BJ (cell line): ENCODE measurements at regions not wholly inside any gene's neighbourhood (a gene's known extent, or its start where the extent isn't known, plus 50 kb on each side); places are given as distances from the start of the nearest gene placed in this dataset.

Source experiments
- CTCF ChIA-PET: fragments of 350-600 bp; formaldehyde crosslinking; extraction: SDS; loops from one replicate; lab custom pipeline; 2021; ENCODE audit warnings: antibody characterized with exemption, inconsistent platforms; lab: Yijun Ruan, JAX
- POLR2A ChIA-PET: fragments of 300-600 bp; sonication (Branson Sonifier 250); formaldehyde crosslinking; extraction: SDS; loops from one replicate; lab custom pipeline; 2021; ENCODE audit warnings: antibody characterized with exemption; lab: Charles Lee
- DNase-seq: peaks from one replicate; pipeline ENCODE4 v3.0.0-alpha.2; 2011; ENCODE audit warnings: low read depth
- H3K27me3 ChIP-seq: 2 replicates; pipeline ENCODE4 v1.6.0; 2011; ENCODE audit warnings: low read length; ENCODE audit not compliant: control insufficient read depth, insufficient read depth
- H3K36me3 ChIP-seq: 2 replicates; pipeline ENCODE4 v1.5.1; 2011; ENCODE audit warnings: low read length; ENCODE audit not compliant: control insufficient read depth, insufficient read depth
- H3K4me3 ChIP-seq: 2 replicates; pipeline ENCODE4 v1.5.1; 2011; ENCODE audit warnings: low read depth, mild to moderate bottlenecking, control low read depth, low read length
- TF ChIP-seq, protein P1 (sequence below): IDR thresholded peaks from 2 replicates; pipeline ENCODE4 v1.5.1; 2011; ENCODE audit warnings: low read depth, mild to moderate bottlenecking, control low read depth, inconsistent platforms, low read length, moderate library complexity; ENCODE audit not compliant: insufficient read depth

DNA sequence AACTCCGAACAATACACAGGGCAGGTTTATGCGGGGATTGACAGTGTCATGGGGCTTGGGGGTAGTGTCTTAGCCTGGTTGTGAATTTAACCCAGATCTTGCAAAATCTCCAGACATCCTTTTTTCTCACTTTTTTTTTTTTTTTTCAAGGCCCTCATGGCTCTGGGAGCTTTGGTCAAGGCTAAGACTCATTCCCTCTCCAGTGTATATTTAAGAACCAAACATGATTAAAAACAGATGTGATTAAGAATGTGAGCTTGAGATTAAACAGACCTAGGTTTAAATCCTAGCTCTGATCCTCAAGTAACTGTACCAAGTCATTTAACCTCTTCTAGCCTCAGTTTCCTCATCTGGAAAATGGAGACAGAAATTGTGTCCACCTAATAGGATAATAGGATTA, 151.7 kb upstream of the FUT8 start:
- no peaks in the 10 kb centered on the region for H3K27me3 ChIP-seq
- no peaks in the 10 kb centered on the region for H3K36me3 ChIP-seq
- no peak for DNase-seq
- TF ChIP-seq, protein P1, sequence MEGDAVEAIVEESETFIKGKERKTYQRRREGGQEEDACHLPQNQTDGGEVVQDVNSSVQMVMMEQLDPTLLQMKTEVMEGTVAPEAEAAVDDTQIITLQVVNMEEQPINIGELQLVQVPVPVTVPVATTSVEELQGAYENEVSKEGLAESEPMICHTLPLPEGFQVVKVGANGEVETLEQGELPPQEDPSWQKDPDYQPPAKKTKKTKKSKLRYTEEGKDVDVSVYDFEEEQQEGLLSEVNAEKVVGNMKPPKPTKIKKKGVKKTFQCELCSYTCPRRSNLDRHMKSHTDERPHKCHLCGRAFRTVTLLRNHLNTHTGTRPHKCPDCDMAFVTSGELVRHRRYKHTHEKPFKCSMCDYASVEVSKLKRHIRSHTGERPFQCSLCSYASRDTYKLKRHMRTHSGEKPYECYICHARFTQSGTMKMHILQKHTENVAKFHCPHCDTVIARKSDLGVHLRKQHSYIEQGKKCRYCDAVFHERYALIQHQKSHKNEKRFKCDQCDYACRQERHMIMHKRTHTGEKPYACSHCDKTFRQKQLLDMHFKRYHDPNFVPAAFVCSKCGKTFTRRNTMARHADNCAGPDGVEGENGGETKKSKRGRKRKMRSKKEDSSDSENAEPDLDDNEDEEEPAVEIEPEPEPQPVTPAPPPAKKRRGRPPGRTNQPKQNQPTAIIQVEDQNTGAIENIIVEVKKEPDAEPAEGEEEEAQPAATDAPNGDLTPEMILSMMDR, result no peak
- no peak overlapping the region for H3K4me3 ChIP-seq
- ChIA-PET CTCF (interaction anchor here (1.0 kb wide), 1 partner anchor 74 kb away, joined by 3 read pairs; no protein-coding TSS in a partner anchor), POLR2A (interaction anchor here (0.9 kb wide), 1 partner anchor 22 kb away, joined by 12 read pairs; no protein-coding TSS in a partner anchor)

DNA sequence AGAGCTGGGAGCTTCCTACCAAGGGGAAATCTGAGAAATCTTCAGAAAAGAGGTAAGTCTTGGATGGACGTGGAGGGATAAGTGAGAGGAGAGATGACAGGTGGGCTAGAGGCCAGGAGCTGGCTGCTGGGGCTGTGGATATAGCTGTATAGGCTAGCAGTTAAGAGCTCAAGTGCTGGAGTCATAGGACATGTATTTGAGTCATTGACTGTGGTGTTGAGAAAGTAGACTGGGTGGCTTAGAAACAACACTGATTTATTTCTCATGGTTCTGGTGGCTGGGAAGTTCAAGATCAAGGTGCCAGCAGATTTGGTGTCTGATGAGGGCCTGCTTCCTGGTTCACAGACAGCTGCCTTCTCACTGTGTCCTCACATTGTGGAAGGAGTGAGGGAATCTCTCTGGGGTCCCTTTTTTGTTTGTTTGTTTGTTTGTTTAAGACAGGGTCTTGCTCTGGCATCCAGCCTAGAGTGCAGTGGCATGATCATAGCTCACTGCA, 151.1 kb upstream of the FUT8 start:
- TF ChIP-seq, protein P1, result no peak
- H3K36me3 ChIP-seq, result no peaks in the 10 kb centered on the region
- CTCF ChIA-PET, result no interaction called here
- POLR2A ChIA-PET, result interaction anchor here (0.9 kb wide), 1 partner anchor 21 kb away, joined by 12 read pairs; no protein-coding TSS in a partner anchor
- H3K4me3 ChIP-seq, result no peak overlapping the region
- no peak for DNase-seq
- no peaks in the 10 kb centered on the region for H3K27me3 ChIP-seq

DNA sequence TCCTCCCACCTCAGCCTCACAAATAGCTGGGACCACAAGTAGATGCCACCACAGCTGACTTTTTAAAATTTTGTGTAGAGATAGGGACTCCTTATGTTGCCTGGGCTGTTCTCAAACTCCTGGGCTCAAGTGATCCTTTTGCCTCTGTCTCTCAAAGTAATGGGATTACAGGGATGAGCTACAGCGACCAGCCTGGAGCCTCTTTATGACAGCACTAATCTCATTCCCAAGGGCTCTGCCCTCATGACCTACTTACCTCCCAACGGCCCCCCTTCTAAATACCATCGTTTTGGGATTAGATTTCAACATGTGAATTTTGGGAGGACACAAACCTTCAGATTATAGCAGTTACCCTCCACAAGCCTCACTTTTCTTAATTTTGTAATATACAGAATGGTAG, 150.6 kb upstream of the FUT8 start:
- TF ChIP-seq, protein P1, result no peak
- no peaks in the 10 kb centered on the region for H3K36me3 ChIP-seq
- no peak for DNase-seq
- no peaks in the 10 kb centered on the region for H3K27me3 ChIP-seq
- no peak overlapping the region for H3K4me3 ChIP-seq
- ChIA-PET POLR2A (no interaction called here), CTCF (no interaction called here)

DNA sequence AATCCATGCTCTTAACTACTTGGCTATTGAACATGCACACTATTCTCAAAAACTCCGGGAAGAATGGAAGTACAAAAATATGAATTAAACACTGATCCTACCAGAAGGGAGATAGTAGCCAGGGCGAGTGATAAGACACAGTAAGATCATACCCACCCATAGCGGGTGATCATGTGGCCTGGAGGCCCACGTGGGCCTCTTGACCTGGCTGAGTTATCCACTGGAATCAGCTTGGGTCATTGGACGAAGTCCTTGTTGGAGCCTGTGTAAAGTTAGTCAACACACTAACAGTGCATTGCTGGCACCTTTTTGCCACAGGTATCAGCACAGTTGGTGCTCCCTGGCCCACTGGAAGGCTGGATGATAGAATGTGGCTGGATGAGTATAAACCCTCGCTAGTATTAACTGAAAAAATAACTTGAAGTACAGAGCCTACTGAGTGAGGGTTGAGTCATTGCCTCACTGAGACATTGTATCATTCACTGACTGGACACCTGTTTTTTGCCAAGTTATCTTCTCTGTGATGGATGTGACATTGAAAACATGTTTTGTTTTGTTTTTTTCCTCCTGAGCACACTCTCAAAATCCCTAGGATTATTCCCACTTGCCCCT, 149.2 kb upstream of the FUT8 start:
- no peaks in the 10 kb centered on the region for H3K36me3 ChIP-seq
- ChIA-PET POLR2A (no interaction called here), CTCF (interaction anchor here (1.5 kb wide), 1 partner anchor 42 kb away, joined by 3 read pairs; no protein-coding TSS in a partner anchor)
- TF ChIP-seq, protein P1, result no peak
- no peak for DNase-seq
- H3K4me3 ChIP-seq, result no peak overlapping the region
- H3K27me3 ChIP-seq, result no peaks in the 10 kb centered on the region

DNA sequence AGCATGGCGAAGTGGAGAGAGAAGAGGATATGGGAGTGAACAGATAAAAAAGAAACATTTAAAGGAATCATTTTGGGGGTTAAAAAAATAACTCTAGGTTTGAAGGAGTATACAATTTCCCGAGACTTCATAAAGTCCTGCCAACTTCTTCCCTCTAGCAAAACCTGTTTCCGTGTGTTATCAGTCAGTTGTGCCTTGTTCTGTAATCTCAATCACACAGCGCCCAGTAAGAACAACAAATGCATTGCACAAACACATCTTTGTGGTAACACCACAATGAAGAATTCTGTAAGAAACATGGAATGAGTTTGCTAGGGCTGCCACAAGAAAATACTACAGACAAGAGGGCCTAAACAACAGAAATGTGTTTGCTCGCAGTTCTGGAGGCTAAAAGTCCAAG, 144.7 kb upstream of the FUT8 start:
- Histone ChIP-seq H3K27me3 (no peaks in the 10 kb centered on the region; the same call in 1 of the 2 replicates), H3K4me3 (no peak overlapping the region), H3K36me3 (no peaks in the 10 kb centered on the region)
- ChIA-PET POLR2A (no interaction called here), CTCF (no interaction called here)
- no peak for DNase-seq
- TF ChIP-seq, protein P1, result no peak
